ENCODE measurements at regions not wholly inside any gene's neighbourhood (a gene's known extent, or its start where the extent isn't known, plus 50 kb on each side); places are given as distances from the start of the nearest gene placed in this dataset.

GRCh38 chr12:87804386-87804785 is 224.8 kb downstream of the C12orf50 start:
- Histone ChIP-seq H3K4me2 (ENCODE audit: insufficient read depth, low read length) (no peak overlapping the region), H2AFZ (ENCODE audit: low read depth, low read length) (no peak overlapping the region), H3K79me2 (ENCODE audit: control insufficient read depth, insufficient read depth, low read length) (no peaks in the 10 kb centered on the region), H3K4me3 (replicated peaks in 1 of 3; ENCODE audit: insufficient read depth in 1 of 3, low read depth in 1 of 3, low read length in 3 of 3) (no peak overlapping the region), H3K27me3 (ENCODE audit: control insufficient read depth in 2 of 2, insufficient read depth in 2 of 2, low read length in 2 of 2) (no peaks in the 10 kb centered on the region), H4K20me1 (replicated peaks; ENCODE audit: control insufficient read depth, extremely low read depth, insufficient read depth, low read length) (no peaks in the 10 kb centered on the region), H3K27ac (ENCODE audit: insufficient read depth, low read depth, low read length) (no peak overlapping the region), H3K9me3 (replicated peaks; ENCODE audit: control insufficient read depth, insufficient read depth, low read length) (no peaks in the 10 kb centered on the region), H3K9me1 (replicated peaks; ENCODE audit: control insufficient read depth, extremely low read depth, insufficient read depth, low read length) (no peaks in the 10 kb centered on the region), H3K4me1 (ENCODE audit: control insufficient read depth, extremely low read depth, insufficient read depth, low read length) (no peaks in the 10 kb centered on the region), H3K9ac (replicated peaks; ENCODE audit: extremely low read depth, insufficient read depth, low read length) (no peak overlapping the region), H3K36me3 (ENCODE audit: control insufficient read depth in 2 of 2, extremely low read depth in 1 of 2, insufficient read depth in 2 of 2, low read length in 2 of 2) (no peaks in the 10 kb centered on the region)
- TF ChIP-seq GATA2 (IDR thresholded peaks at IDR 0.05; ENCODE audit: insufficient read depth, insufficient read length, low read depth, low read length) (no peak), POLR2A (IDR thresholded peaks at IDR 0.05; ENCODE audit: low read depth, low read length) (no peak), MYC (IDR thresholded peaks at IDR 0.05; ENCODE audit: low read depth, low read length) (no peak), MAX (IDR thresholded peaks at IDR 0.05; ENCODE audit: insufficient read depth, insufficient read length) (no peak), POLR2AphosphoS5 (IDR thresholded peaks at IDR 0.05; ENCODE audit: insufficient read depth, low read depth, low read length) (no peak), CTCF (IDR thresholded peaks at IDR 0.05; ENCODE audit: extremely low read depth in 1 of 2, insufficient read depth in 1 of 2, low read depth in 1 of 2, low read length in 2 of 2) (no peak), EZH2 (IDR thresholded peaks at IDR 0.05; ENCODE audit: borderline replicate concordance, low read depth, low read length, severe bottlenecking) (no peak), FOS (IDR thresholded peaks at IDR 0.05; ENCODE audit: borderline replicate concordance, insufficient read depth, low read length) (no peak), JUN (IDR thresholded peaks at IDR 0.05; ENCODE audit: borderline replicate concordance, insufficient read depth, insufficient read length, low read depth) (no peak)
- CTCF ChIA-PET, result no interaction called here
- DNase-seq (ENCODE audit: low read depth, low spot score) (no peak), FAIRE-seq (no peak)
- BruUV-seq (replicated peaks), result no TSS peak
- POLR2A ChIA-PET, result no interaction called here
- dilution Hi-C loops (cut with MboI; ENCODE audit: extremely low pct_ligation_motif_present, low sequenced_read_pairs) (no loop called here), intact Hi-C loops (cut with micrococcal nuclease) (no loop called here)

All from endothelial cell of umbilical vein (primary cell).